DND-41 (cell line): ENCODE measurements at regions not wholly inside any gene's neighbourhood (a gene's known extent, or its start where the extent isn't known, plus 50 kb on each side); places are given as distances from the start of the nearest gene placed in this dataset.

ENCODE experiments used
- ATAC-seq: fragments of 200-7000 bp; cut with Tn5 transposase; 3 replicates; pipeline ENCODE4 v1.9.1; 2021; ENCODE audit warnings: low read depth; ENCODE audit not compliant: insufficient read depth
- DNase-seq: peaks from one replicate; pipeline ENCODE4 v3.0.0-alpha.2; 2020
- H2AFZ ChIP-seq: 2 replicates; pipeline ENCODE4 v1.6.0; 2012; ENCODE audit warnings: low read depth, low read length
- H3K27ac ChIP-seq: 2 replicates; pipeline ENCODE4 v1.5.1; 2012; ENCODE audit warnings: low read length, inconsistent platforms
- H3K27me3 ChIP-seq: fragments of 200-600 bp; sonication (generic); 2 replicates; pipeline ENCODE4 v1.6.0; 2012; ENCODE audit warnings: low read length, mild to moderate bottlenecking, inconsistent platforms; ENCODE audit not compliant: insufficient read depth, poor library complexity
- H3K36me3 ChIP-seq: 2 replicates; pipeline ENCODE4 v1.5.1; 2012; ENCODE audit warnings: low read length, inconsistent platforms; ENCODE audit not compliant: insufficient read depth
- H3K4me1 ChIP-seq: 2 replicates; pipeline ENCODE4 v1.5.1; 2012; ENCODE audit warnings: mild to moderate bottlenecking, low read length; ENCODE audit not compliant: insufficient read depth
- H3K4me2 ChIP-seq: 2 replicates; pipeline ENCODE4 v1.6.0; 2012; ENCODE audit warnings: mild to moderate bottlenecking, moderate library complexity, low read length, inconsistent platforms; ENCODE audit not compliant: insufficient read depth
- H3K4me3 ChIP-seq, 2 experiments: fragments of 200-600 bp in 1 of 2; shearing (Covaris generic) in 1 of 2; 2 replicates each; pipeline ENCODE4 v1.5.1; 2012 to 2016; ENCODE audit warnings: inconsistent platforms in 2 of 2, low read length in 2 of 2, mild to moderate bottlenecking in 2 of 2, low read depth in 1 of 2, moderate library complexity in 1 of 2
- H3K79me2 ChIP-seq: 2 replicates; pipeline ENCODE4 v1.6.0; 2012; ENCODE audit warnings: low read length, inconsistent platforms; ENCODE audit not compliant: insufficient read depth
- H3K9ac ChIP-seq: 2 replicates; pipeline ENCODE4 v1.6.0; 2012; ENCODE audit warnings: low read depth, mild to moderate bottlenecking, inconsistent platforms, low read length, moderate library complexity
- H3K9me3 ChIP-seq: 2 replicates; pipeline ENCODE4 v1.5.1; 2012; ENCODE audit warnings: low read length, moderate library complexity, mild to moderate bottlenecking, inconsistent platforms; ENCODE audit not compliant: insufficient read depth, severe bottlenecking
- H4K20me1 ChIP-seq: 2 replicates; pipeline ENCODE4 v1.6.0; 2012; ENCODE audit warnings: low read length; ENCODE audit not compliant: insufficient read depth
- EZH2 ChIP-seq: IDR thresholded peaks from 3 replicates; pipeline ENCODE4 v1.6.1; 2012; ENCODE audit warnings: borderline replicate concordance, low read depth, mild to moderate bottlenecking, moderate library complexity, low read length, inconsistent platforms; ENCODE audit not compliant: severe bottlenecking
- TF ChIP-seq, protein P1 (sequence below): IDR thresholded peaks from 2 replicates; pipeline ENCODE4 v1.5.1; 2012; ENCODE audit warnings: borderline replicate concordance, low read length, moderate library complexity, mild to moderate bottlenecking; ENCODE audit not compliant: poor library complexity, severe bottlenecking; ENCODE audit errors: extremely low read depth

DNA sequence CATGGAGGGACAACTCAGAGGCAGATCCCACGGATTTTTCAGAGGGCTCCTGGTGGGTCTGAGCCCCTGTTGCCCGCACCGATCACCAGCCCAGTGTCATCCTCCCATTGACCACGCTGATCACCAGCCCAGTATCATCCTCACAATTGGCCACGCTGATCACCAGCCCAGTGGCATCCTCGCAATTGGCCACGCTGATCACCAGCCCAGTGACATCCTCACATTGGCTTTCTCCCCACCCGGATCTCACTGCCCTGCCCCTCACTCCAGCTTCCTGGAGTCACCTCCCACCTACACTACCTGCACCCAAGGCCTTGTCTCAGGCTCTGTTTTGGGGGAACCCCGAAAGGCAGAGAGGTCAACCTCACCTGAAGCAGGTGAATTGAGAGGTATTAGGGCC, 358.2 kb upstream of the TNRC6C start:
- Histone ChIP-seq H2AFZ (no peak overlapping the region), H3K36me3 (no peaks in the 10 kb centered on the region), H3K27me3 (no peaks in the 10 kb centered on the region), H3K9me3 (no peaks in the 10 kb centered on the region), H3K9ac (no peak overlapping the region), H4K20me1 (no peaks in the 10 kb centered on the region), H3K4me2 (no peak overlapping the region), H3K79me2 (no peaks in the 10 kb centered on the region), H3K4me3 (no peak overlapping the region), H3K4me1 (peaks cover 6% of the 10 kb centered on the region; the same call in 1 of the 2 replicates), H3K27ac (no peak overlapping the region)
- ATAC-seq = no peak
- no peak for DNase-seq
- TF ChIP-seq, protein P1, sequence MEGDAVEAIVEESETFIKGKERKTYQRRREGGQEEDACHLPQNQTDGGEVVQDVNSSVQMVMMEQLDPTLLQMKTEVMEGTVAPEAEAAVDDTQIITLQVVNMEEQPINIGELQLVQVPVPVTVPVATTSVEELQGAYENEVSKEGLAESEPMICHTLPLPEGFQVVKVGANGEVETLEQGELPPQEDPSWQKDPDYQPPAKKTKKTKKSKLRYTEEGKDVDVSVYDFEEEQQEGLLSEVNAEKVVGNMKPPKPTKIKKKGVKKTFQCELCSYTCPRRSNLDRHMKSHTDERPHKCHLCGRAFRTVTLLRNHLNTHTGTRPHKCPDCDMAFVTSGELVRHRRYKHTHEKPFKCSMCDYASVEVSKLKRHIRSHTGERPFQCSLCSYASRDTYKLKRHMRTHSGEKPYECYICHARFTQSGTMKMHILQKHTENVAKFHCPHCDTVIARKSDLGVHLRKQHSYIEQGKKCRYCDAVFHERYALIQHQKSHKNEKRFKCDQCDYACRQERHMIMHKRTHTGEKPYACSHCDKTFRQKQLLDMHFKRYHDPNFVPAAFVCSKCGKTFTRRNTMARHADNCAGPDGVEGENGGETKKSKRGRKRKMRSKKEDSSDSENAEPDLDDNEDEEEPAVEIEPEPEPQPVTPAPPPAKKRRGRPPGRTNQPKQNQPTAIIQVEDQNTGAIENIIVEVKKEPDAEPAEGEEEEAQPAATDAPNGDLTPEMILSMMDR = no peak
- TF ChIP-seq EZH2 = no peak

DNA sequence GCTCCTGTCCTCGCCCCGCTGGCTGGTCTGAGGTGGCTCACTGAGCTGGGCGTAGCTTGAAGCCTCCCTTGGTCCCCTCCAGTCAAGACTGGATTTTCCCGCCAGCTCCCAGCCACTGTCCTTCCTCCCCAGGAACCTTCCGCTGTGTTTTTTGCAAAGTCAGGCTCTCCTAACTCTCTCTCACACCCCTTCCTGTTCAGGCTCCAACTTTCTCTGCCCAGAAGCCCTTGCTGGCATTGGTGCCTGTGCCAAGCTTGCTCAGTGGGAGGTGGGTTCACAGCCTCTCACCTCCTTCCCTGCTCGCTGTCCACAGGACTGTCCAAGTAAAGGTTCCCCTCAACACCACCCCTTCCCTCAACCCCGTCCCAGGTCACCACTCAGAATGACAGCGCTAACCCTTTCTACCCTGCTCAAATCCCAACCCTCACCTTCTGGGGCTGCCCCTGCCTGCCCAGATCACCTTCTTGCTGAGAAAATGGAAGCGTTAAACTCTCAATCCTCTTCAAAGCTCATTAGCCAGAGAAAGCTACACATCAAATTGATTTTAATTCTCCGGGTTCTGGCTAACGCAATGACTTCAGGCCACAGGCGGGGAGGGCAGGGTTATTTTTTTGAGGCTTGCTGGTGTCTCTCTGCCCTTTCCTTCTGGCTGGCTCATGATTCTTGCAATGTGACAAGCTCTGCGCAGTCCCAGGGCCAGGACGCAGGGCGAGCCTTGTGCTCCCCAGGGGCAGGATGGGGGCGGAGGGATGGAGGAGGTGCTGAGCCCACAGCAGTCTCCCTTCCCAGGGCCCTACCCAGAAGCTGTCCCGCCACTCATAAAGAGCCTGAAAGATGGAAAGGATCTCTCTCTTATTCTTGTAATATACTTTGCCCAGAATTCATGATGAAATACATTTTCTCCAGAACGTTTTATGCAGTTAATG, 357.2 kb upstream of the TNRC6C start:
- DNase-seq (no peak), ATAC-seq (no peak)
- H2AFZ ChIP-seq = no peak overlapping the region
- H3K4me2 ChIP-seq = no peak overlapping the region
- H3K27ac ChIP-seq = no peak overlapping the region
- no peaks in the 10 kb centered on the region for H3K9me3 ChIP-seq
- TF ChIP-seq, protein P1 = no peak
- no peak for TF ChIP-seq EZH2
- H3K4me3 ChIP-seq = no peak overlapping the region
- H3K27me3 ChIP-seq = no peaks in the 10 kb centered on the region
- no peak overlapping the region for H3K9ac ChIP-seq
- no peaks in the 10 kb centered on the region for H4K20me1 ChIP-seq
- no peaks in the 10 kb centered on the region for H3K4me1 ChIP-seq
- no peaks in the 10 kb centered on the region for H3K36me3 ChIP-seq
- no peaks in the 10 kb centered on the region for H3K79me2 ChIP-seq

DNA sequence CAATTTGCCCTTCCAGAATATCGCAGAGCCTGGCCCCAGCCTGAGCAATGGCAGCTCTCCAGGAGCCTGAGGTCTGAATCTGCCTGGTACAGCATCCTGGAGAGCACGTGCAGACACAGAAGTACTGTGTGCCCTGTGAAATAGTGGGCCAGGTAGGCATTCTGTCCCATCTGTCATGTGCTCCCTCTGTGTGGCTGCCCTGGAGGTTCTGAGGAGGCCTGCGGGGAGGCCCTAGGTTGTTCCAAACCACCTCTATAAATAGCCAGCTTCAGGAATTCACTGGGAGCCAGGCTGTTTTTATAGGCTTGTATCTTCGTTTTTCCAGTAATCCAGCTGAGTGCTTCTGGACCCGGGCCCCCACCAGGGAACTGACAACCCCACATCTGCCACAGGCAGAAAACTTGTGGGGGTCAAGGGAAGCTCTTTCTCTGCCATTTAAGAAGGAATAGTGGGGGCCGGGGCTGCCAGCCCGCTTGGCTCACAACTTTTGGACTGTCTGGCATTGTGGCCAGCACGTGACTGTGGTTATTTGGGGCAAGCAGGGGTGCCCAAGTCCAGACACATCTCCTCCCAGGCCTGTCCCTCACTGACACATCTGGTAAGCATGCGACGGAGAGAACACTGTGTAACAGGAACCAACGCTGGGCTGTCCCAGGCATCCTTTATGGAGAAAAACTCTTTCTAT, 356.3 kb upstream of the TNRC6C start:
- Histone ChIP-seq H2AFZ (no peak overlapping the region), H3K4me2 (no peak overlapping the region), H3K9ac (no peak overlapping the region), H3K9me3 (no peaks in the 10 kb centered on the region), H3K4me3 (no peak overlapping the region), H3K4me1 (no peaks in the 10 kb centered on the region), H3K36me3 (no peaks in the 10 kb centered on the region), H4K20me1 (no peaks in the 10 kb centered on the region), H3K27me3 (no peaks in the 10 kb centered on the region), H3K27ac (no peak overlapping the region), H3K79me2 (no peaks in the 10 kb centered on the region)
- no peak for DNase-seq
- TF ChIP-seq, protein P1 = no peak
- no peak for TF ChIP-seq EZH2
- ATAC-seq = no peak
